GM12878 (cell line): ENCODE measurements at regions not wholly inside any gene's neighbourhood (a gene's known extent, or its start where the extent isn't known, plus 50 kb on each side); places are given as distances from the start of the nearest gene placed in this dataset.

ENCODE experiments used
- ATAC-seq: fragments of 200-7000 bp; cut with Tn5 transposase; 3 replicates; pipeline ENCODE4 v1.9.1; 2020; ENCODE audit warnings: mild to moderate bottlenecking, moderate library complexity
- BruUV-seq: library from RNA; stranded (reverse); fragments of 400-500 nt; replicated peaks from 2 replicates; lab custom pipeline; 2021; lab: Mats Ljungman, UMichigan
- CTCF ChIA-PET: fragments of 300-600 bp; sonication (Branson Sonifier 250); formaldehyde crosslinking; extraction: SDS; loops from one replicate; lab custom pipeline; 2021; ENCODE audit warnings: inconsistent platforms; lab: Yijun Ruan, JAX
- POLR2A ChIA-PET: fragments of 350-600 bp; formaldehyde crosslinking; extraction: SDS; loops from one replicate; lab custom pipeline; 2021; ENCODE audit warnings: inconsistent platforms; lab: Charles Lee
- RAD21 ChIA-PET: fragments of 300-600 bp; sonication (Branson Sonifier 250); formaldehyde crosslinking; loops from one replicate; lab custom pipeline; 2023; ENCODE audit warnings: antibody characterized with exemption; ENCODE audit not compliant: unreplicated experiment; lab: Charles Lee
- SMC1A ChIA-PET: fragments of 300-600 bp; sonication (Branson Sonifier 250); formaldehyde crosslinking; loops from one replicate; lab custom pipeline; 2023; ENCODE audit not compliant: unreplicated experiment, uncharacterized antibody; lab: Charles Lee
- DNase-seq: peaks from one replicate; pipeline ENCODE4 v3.0.0-alpha.2; 2011; ENCODE audit warnings: low read depth, low spot score
- FAIRE-seq: peaks from 3 replicates; lab custom pipeline; 2011; peaks lifted over from hg19 to GRCh38; lab: Jason Lieb, UNC
- H2AFZ ChIP-seq: 2 replicates; pipeline ENCODE4 v1.6.0; 2011; ENCODE audit warnings: low read depth, low read length, control low read depth; ENCODE audit not compliant: control insufficient read depth
- H3K27ac ChIP-seq: 2 replicates; pipeline ENCODE4 v1.5.1; 2011; ENCODE audit warnings: control low read depth; ENCODE audit not compliant: control insufficient read depth, insufficient read depth
- H3K27me3 ChIP-seq, 2 experiments: replicated peaks in 1 of 2; 2 replicates each; pipeline versions ENCODE4 v1.6.0 to v1.6.1; 2011; ENCODE audit warnings: low read length in 1 of 2; ENCODE audit not compliant: control insufficient read depth in 2 of 2, insufficient read depth in 2 of 2
- H3K36me3 ChIP-seq, 2 experiments: 2 replicates each; pipeline ENCODE4 v1.5.1; 2011; ENCODE audit warnings: low read length in 1 of 2; ENCODE audit not compliant: control insufficient read depth in 2 of 2, insufficient read depth in 2 of 2
- H3K4me1 ChIP-seq: 2 replicates; pipeline ENCODE4 v1.6.1; 2011; ENCODE audit warnings: mild to moderate bottlenecking, low read length, moderate library complexity, mixed read lengths; ENCODE audit not compliant: control insufficient read depth, insufficient read depth
- H3K4me2 ChIP-seq: 2 replicates; pipeline ENCODE4 v1.6.0; 2011; ENCODE audit warnings: control low read depth; ENCODE audit not compliant: control insufficient read depth, insufficient read depth
- H3K4me3 ChIP-seq: fragments of 200-600 bp; sonication (generic); 2 replicates; pipeline ENCODE4 v1.5.1; 2016
- H3K79me2 ChIP-seq: 2 replicates; pipeline ENCODE4 v1.6.0; 2011; ENCODE audit warnings: low read length; ENCODE audit not compliant: control insufficient read depth, insufficient read depth
- H3K9ac ChIP-seq: 2 replicates; pipeline ENCODE4 v1.8.0; 2011; ENCODE audit warnings: low read length, control low read depth, mixed read lengths; ENCODE audit not compliant: control insufficient read depth, insufficient read depth
- H3K9me3 ChIP-seq: replicated peaks from 3 replicates; pipeline ENCODE4 v1.5.1; 2011; ENCODE audit warnings: mild to moderate bottlenecking, low read length; ENCODE audit not compliant: control insufficient read depth, insufficient read depth
- H4K20me1 ChIP-seq: 2 replicates; pipeline ENCODE4 v1.6.0; 2011; ENCODE audit not compliant: control insufficient read depth, insufficient read depth
- BHLHE40 ChIP-seq, 2 experiments: fragments of 450-650 bp in 1 of 2; IDR thresholded peaks; 2 replicates each; pipeline ENCODE4 v1.6.1; 2011 to 2017; ENCODE audit warnings: low read depth in 2 of 2, borderline replicate concordance in 1 of 2, improper control_type of control experiment in 1 of 2, low read length in 1 of 2, mild to moderate bottlenecking in 1 of 2
- BRCA1 ChIP-seq: IDR thresholded peaks from 2 replicates; pipeline ENCODE4 v1.6.1; 2011; ENCODE audit warnings: low read depth, low read length, improper control_type of control experiment
- ELK1 ChIP-seq: IDR thresholded peaks from 2 replicates; pipeline ENCODE4 v1.6.1; 2012; ENCODE audit warnings: low read depth, low read length, improper control_type of control experiment
- GATAD2B ChIP-seq: fragments of 450-650 bp; conservative IDR thresholded peaks from 2 replicates; pipeline ENCODE4 v1.6.1; 2017; ENCODE audit warnings: low read depth, mild to moderate bottlenecking, moderate library complexity
- HCFC1 ChIP-seq: fragments of 150-350 bp; IDR thresholded peaks from 2 replicates; pipeline ENCODE4 v1.6.1; 2014; ENCODE audit warnings: low read length
- HSF1 ChIP-seq: fragments of 150-350 bp; IDR thresholded peaks from 2 replicates; pipeline ENCODE4 v1.6.1; 2014; ENCODE audit warnings: mild to moderate bottlenecking, low read depth, low read length
- JUNB ChIP-seq: IDR thresholded peaks from 2 replicates; pipeline ENCODE4 v1.6.1; 2016; ENCODE audit warnings: antibody characterized with exemption, mild to moderate bottlenecking
- NFYB ChIP-seq: IDR thresholded peaks from 2 replicates; pipeline ENCODE4 v1.6.1; 2011; ENCODE audit warnings: low read depth, mild to moderate bottlenecking, low read length, improper control_type of control experiment, moderate library complexity; ENCODE audit not compliant: insufficient read depth
- PAX8 ChIP-seq: fragments of 450-650 bp; IDR thresholded peaks from 2 replicates; pipeline ENCODE4 v1.6.1; 2017; ENCODE audit warnings: mild to moderate bottlenecking, moderate library complexity
- SRF ChIP-seq, 2 experiments: IDR thresholded peaks; 2 replicates each; pipeline ENCODE4 v1.6.1; 2011; ENCODE audit warnings: low read depth in 2 of 2, low read length in 2 of 2, mild to moderate bottlenecking in 1 of 2, moderate library complexity in 1 of 2
- STAT1 ChIP-seq: fragments of 450-650 bp; conservative IDR thresholded peaks from 2 replicates; pipeline ENCODE4 v1.6.1; 2014; ENCODE audit warnings: antibody characterized with exemption, mild to moderate bottlenecking
- STAT3 ChIP-seq: IDR thresholded peaks from 2 replicates; pipeline ENCODE4 v1.6.1; 2011; ENCODE audit warnings: low read depth, low read length, improper control_type of control experiment
- TBL1XR1 ChIP-seq: IDR thresholded peaks from 2 replicates; pipeline ENCODE4 v1.6.1; 2012; ENCODE audit warnings: low read depth, low read length, improper control_type of control experiment
- TCF7 ChIP-seq: IDR thresholded peaks from 2 replicates; pipeline ENCODE4 v1.6.1; 2014; ENCODE audit warnings: antibody characterized with exemption, borderline replicate concordance
- ZNF207 ChIP-seq: fragments of 450-650 bp; IDR thresholded peaks from 2 replicates; pipeline ENCODE4 v1.6.1; 2014; ENCODE audit warnings: antibody characterized with exemption, mild to moderate bottlenecking, borderline replicate concordance
- WGBS: methylation state at CpG from one replicate; pipeline ENCODE4 v1.1.6; 2016; ENCODE audit warnings: low lambda C conversion rate; ENCODE audit not compliant: insufficient replicate concordance, insufficient coverage; ENCODE audit errors: missing lambda C conversion rate; 5-methylcytosine and 5-hydroxymethylcytosine counted together
- in situ Hi-C: fragments of 300-500 bp; cut with MboI; formaldehyde crosslinking; loops from 9 replicates; pipeline ENCODE4 v1.14.3; 2018; ENCODE audit warnings: mixed read lengths
- intact Hi-C: fragments of 100-400 bp; cut with micrococcal nuclease; formaldehyde crosslinking; loops from one replicate; pipeline ENCODE4 v1.14.2; 2022; ENCODE audit not compliant: unreplicated experiment

GRCh38 chr19:30896554-30896953 is 452.7 kb downstream of the TSHZ3 start:
- Histone ChIP-seq H3K4me1 (no peaks in the 10 kb centered on the region), H2AFZ (no peak overlapping the region), H3K9me3 (no peaks in the 10 kb centered on the region), H3K79me2 (no peaks in the 10 kb centered on the region), H3K9ac (no peak overlapping the region), H3K27ac (no peak overlapping the region), H4K20me1 (no peaks in the 10 kb centered on the region), H3K36me3 (no peaks in the 10 kb centered on the region), H3K4me2 (no peak overlapping the region), H3K27me3 (no peaks in the 10 kb centered on the region), H3K4me3 (no peak overlapping the region)
- CTCF ChIA-PET, result no interaction called here
- no TSS peak for BruUV-seq
- in situ Hi-C loops, result no loop called here
- TF ChIP-seq TBL1XR1 (no peak), ELK1 (no peak), BRCA1 (no peak), NFYB (no peak), JUNB (no peak), SRF (IDR thresholded peaks at IDR 0.05; ENCODE audit: low read depth in 2 of 2, low read length in 2 of 2) (no peak), ZNF207 (no peak), TCF7 (no peak), HCFC1 (no peak), STAT1 (no peak), GATAD2B (no peak), BHLHE40 (IDR thresholded peaks at IDR 0.05; ENCODE audit: borderline replicate concordance in 1 of 2, low read depth in 2 of 2, low read length in 1 of 2) (no peak), STAT3 (no peak), PAX8 (no peak), HSF1 (no peak)
- no peak for DNase-seq
- no peak for ATAC-seq
- RAD21 ChIA-PET, result no interaction called here
- 0% methylated on average over 1 of the region's 1 CpG for WGBS
- intact Hi-C loops, result no loop called here
- FAIRE-seq, result no peak
- SMC1A ChIA-PET, result no interaction called here
- POLR2A ChIA-PET, result no interaction called here
